ENCODE measurements at regions not wholly inside any gene's neighbourhood (a gene's known extent, or its start where the extent isn't known, plus 50 kb on each side); places are given as distances from the start of the nearest gene placed in this dataset.

- DNase-seq (ENCODE audit: low read depth) = no peak
These were observed 168.8 kb upstream of the ST8SIA2 start for GRCh38 chr15:92224843-92225242.

GRCh38 chr15:92226020-92226612 is 167.6 kb upstream of the ST8SIA2 start:
- DNase-seq (ENCODE audit: low read depth) = peak; percentile 16

GRCh38 chr15:92228830-92229229 is 164.9 kb upstream of the ST8SIA2 start:
- DNase-seq (ENCODE audit: low read depth) = no peak

- no peak for DNase-seq (ENCODE audit: low read depth)
These were observed 162.2 kb upstream of the ST8SIA2 start for GRCh38 chr15:92231461-92231860.

GRCh38 chr15:92232317-92232716 is 161.4 kb upstream of the ST8SIA2 start:
- DNase-seq (ENCODE audit: low read depth) = no peak

GRCh38 chr15:92232876-92233275 is 160.8 kb upstream of the ST8SIA2 start:
- no peak for DNase-seq (ENCODE audit: low read depth)

GRCh38 chr15:92243227-92243626 is 150.5 kb upstream of the ST8SIA2 start:
- DNase-seq (ENCODE audit: low read depth) = no peak

GRCh38 chr15:92244703-92245102 is 149.0 kb upstream of the ST8SIA2 start:
- DNase-seq (ENCODE audit: low read depth) = no peak

- no peak for DNase-seq (ENCODE audit: low read depth)
These were observed 145.9 kb upstream of the ST8SIA2 start for GRCh38 chr15:92247649-92248242.

- DNase-seq (ENCODE audit: low read depth) = no peak
These were observed 126.6 kb upstream of the ST8SIA2 start for GRCh38 chr15:92266796-92267685.

- DNase-seq (ENCODE audit: low read depth) = no peak
These were observed 124.8 kb upstream of the ST8SIA2 start for GRCh38 chr15:92268900-92269299.

GRCh38 chr15:92271179-92271578 is 122.5 kb upstream of the ST8SIA2 start:
- DNase-seq (ENCODE audit: low read depth) = no peak

GRCh38 chr15:92272106-92272505 is 121.6 kb upstream of the ST8SIA2 start:
- DNase-seq (ENCODE audit: low read depth) = no peak

GRCh38 chr15:92273286-92273685 is 120.4 kb upstream of the ST8SIA2 start:
- DNase-seq (ENCODE audit: low read depth) = no peak

GRCh38 chr15:92273723-92274122 is 120.0 kb upstream of the ST8SIA2 start:
- no peak for DNase-seq (ENCODE audit: low read depth)

GRCh38 chr15:92277776-92278175 is 115.9 kb upstream of the ST8SIA2 start:
- DNase-seq (ENCODE audit: low read depth) = peak; percentile 4

GRCh38 chr15:92283813-92284212 is 109.9 kb upstream of the ST8SIA2 start:
- DNase-seq (ENCODE audit: low read depth) = no peak

- no peak for DNase-seq (ENCODE audit: low read depth)
These were observed 104.9 kb upstream of the ST8SIA2 start for GRCh38 chr15:92288755-92289154.

GRCh38 chr15:92289733-92290132 is 103.9 kb upstream of the ST8SIA2 start:
- no peak for DNase-seq (ENCODE audit: low read depth)

- no peak for DNase-seq (ENCODE audit: low read depth)
These were observed 103.2 kb upstream of the ST8SIA2 start for GRCh38 chr15:92290359-92290992.

- DNase-seq (ENCODE audit: low read depth) = no peak
These were observed 101.8 kb upstream of the ST8SIA2 start for GRCh38 chr15:92291900-92292299.

GRCh38 chr15:92294759-92295158 is 98.9 kb upstream of the ST8SIA2 start:
- no peak for DNase-seq (ENCODE audit: low read depth)

Measured in renal cortical epithelial cell (primary cell).